Esophagus squamous epithelium (tissue), 4 donors: ENCODE measurements at regions not wholly inside any gene's neighbourhood (a gene's known extent, or its start where the extent isn't known, plus 50 kb on each side); places are given as distances from the start of the nearest gene placed in this dataset.

ENCODE experiments used
- POLR2A ChIP-seq, 4 donors: fragments of 450-650 bp; IDR thresholded peaks; one replicate each; pipeline ENCODE4 v1.6.1; 2017; ENCODE audit warnings: antibody characterized with exemption in 4 of 4, mild to moderate bottlenecking in 4 of 4, moderate library complexity in 3 of 4
- TF ChIP-seq, protein P1 (sequence below), 6 experiments: fragments of 450-650 bp in 4 of 6; fragments of 200-600 bp in 2 of 6; sonication (generic) in 2 of 6; IDR thresholded peaks; one replicate each; pipeline ENCODE4 v1.5.1; 2016 to 2019; ENCODE audit warnings: antibody characterized with exemption in 6 of 6, mild to moderate bottlenecking in 4 of 6, moderate library complexity in 4 of 6

- no peak for TF ChIP-seq POLR2A (IDR thresholded peaks at IDR 0.05)
- TF ChIP-seq, protein P1, sequence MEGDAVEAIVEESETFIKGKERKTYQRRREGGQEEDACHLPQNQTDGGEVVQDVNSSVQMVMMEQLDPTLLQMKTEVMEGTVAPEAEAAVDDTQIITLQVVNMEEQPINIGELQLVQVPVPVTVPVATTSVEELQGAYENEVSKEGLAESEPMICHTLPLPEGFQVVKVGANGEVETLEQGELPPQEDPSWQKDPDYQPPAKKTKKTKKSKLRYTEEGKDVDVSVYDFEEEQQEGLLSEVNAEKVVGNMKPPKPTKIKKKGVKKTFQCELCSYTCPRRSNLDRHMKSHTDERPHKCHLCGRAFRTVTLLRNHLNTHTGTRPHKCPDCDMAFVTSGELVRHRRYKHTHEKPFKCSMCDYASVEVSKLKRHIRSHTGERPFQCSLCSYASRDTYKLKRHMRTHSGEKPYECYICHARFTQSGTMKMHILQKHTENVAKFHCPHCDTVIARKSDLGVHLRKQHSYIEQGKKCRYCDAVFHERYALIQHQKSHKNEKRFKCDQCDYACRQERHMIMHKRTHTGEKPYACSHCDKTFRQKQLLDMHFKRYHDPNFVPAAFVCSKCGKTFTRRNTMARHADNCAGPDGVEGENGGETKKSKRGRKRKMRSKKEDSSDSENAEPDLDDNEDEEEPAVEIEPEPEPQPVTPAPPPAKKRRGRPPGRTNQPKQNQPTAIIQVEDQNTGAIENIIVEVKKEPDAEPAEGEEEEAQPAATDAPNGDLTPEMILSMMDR (IDR thresholded peaks at IDR 0.05) = no peak
These were observed 566.4 kb downstream of the DNAH5 start for GRCh38 chr5:13378091-13378490.
